Central memory CD8-positive, alpha-beta T cell (primary cell): ENCODE measurements at regions not wholly inside any gene's neighbourhood (a gene's known extent, or its start where the extent isn't known, plus 50 kb on each side); places are given as distances from the start of the nearest gene placed in this dataset.

ENCODE experiments used
- ATAC-seq: fragments of 150-1000 bp; cut with Tn5 transposase; replicated peaks from 2 replicates; pipeline ENCODE4 v1.10.0; 2022; ENCODE audit warnings: mild to moderate bottlenecking, moderate FRiP score, moderate number of reproducible peaks; ENCODE audit not compliant: poor library complexity, severe bottlenecking; ENCODE audit errors: extremely low read depth
- DNase-seq, 2 donors: peaks; one replicate each; pipeline ENCODE4 v3.0.0; 2021; ENCODE audit warnings: low spot score in 2 of 2
- H3K27ac Mint-ChIP-seq: one replicate; pipeline ENCODE4 v1.8.0; 2022; ENCODE audit warnings: low read depth, mild to moderate bottlenecking, moderate library complexity, mixed read lengths
- H3K27me3 Mint-ChIP-seq: one replicate; pipeline ENCODE4 v1.8.0; 2022; ENCODE audit warnings: mixed read lengths
- H3K36me3 Mint-ChIP-seq: one replicate; pipeline ENCODE4 v1.8.0; 2022; ENCODE audit warnings: mild to moderate bottlenecking, moderate library complexity, mixed read lengths; ENCODE audit not compliant: insufficient read depth
- H3K4me1 Mint-ChIP-seq: one replicate; pipeline ENCODE4 v1.8.0; 2022; ENCODE audit warnings: mixed read lengths
- H3K4me3 Mint-ChIP-seq: one replicate; pipeline ENCODE4 v1.8.0; 2022; ENCODE audit warnings: mild to moderate bottlenecking, moderate library complexity, mixed read lengths
- H3K9me3 Mint-ChIP-seq: one replicate; pipeline ENCODE4 v1.8.0; 2022; ENCODE audit warnings: mixed read lengths

- no peaks in the 10 kb centered on the region for H3K4me1 Mint-ChIP-seq
- no peak for DNase-seq
- H3K27ac Mint-ChIP-seq, result no peak overlapping the region
- H3K4me3 Mint-ChIP-seq, result no peak overlapping the region
- H3K36me3 Mint-ChIP-seq, result no peaks in the 10 kb centered on the region
- ATAC-seq, result no peak
- peaks cover 81% of the 10 kb centered on the region for H3K27me3 Mint-ChIP-seq
- H3K9me3 Mint-ChIP-seq, result no peaks in the 10 kb centered on the region
Measured at GRCh38 chr17:45703806-45704205, 80.3 kb upstream of the CRHR1 start.

DNA sequence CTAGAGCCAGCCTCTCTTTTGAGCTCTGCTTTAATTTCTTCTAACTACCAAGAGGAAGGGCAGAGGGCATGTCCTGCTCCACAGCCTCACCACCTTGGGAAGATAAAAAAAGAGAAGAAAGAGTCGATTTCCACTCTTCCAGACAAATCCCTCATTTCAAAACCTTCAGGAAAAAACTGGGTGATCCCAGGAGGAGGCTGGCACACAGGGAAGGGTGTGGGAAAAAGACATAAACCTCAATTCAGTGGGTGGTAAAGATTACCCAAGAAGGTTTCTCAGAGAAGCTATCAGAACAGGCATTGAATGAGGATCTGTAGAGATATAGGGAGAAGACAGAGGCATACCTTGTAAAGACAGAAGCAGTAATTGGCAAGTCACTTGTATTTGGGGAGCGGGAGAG lies 79.9 kb upstream of the CRHR1 start:
- Mint-ChIP-seq H3K36me3 (no peaks in the 10 kb centered on the region), H3K27me3 (peaks cover 81% of the 10 kb centered on the region), H3K9me3 (no peaks in the 10 kb centered on the region), H3K4me1 (no peaks in the 10 kb centered on the region), H3K4me3 (no peak overlapping the region), H3K27ac (no peak overlapping the region)
- DNase-seq, result no peak
- ATAC-seq, result no peak

DNA sequence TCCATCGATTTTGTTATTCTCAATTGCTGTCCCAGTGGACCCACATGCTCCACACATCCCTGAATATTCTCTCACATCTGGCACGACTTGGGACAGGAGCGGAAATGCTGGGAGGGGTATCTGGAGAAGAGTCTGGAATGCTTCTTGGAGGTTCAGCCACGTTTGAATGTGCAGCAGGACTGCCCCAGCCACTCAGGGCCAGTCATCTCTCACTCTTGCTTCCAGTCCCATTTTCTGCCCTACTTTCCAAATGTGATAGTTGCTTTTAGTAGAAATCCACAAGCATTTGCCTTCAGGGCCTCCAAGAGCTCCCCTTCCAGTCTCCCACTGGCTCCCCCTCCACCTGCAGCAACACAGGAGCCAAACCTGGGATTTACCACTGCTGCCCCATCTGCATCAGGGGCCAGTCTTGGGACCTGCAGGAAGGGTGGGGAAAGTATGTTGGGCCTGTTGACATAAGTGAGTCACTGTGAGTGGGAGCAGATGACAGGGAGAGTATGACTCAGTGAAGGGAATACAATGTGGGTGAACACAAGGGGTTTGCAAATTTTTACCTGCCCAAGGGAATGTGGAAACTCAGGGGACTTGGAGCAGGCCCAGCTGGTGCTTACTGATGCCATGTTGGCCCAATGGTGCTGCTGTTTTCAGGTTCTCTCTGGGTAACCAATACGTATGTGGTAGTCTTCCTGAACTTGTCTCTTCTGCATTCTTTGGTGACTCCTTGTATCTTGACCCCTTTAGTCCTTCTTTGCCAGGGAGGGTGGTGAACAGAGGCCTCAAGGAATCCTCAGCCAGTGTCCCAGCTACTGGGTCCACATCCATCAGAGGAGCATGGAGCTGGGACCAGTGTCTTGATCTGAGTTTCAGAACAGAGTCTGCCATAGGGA lies 78.8 kb upstream of the CRHR1 start:
- H3K27me3 Mint-ChIP-seq, result peaks cover 81% of the 10 kb centered on the region
- H3K4me1 Mint-ChIP-seq, result no peaks in the 10 kb centered on the region
- no peak overlapping the region for H3K4me3 Mint-ChIP-seq
- H3K9me3 Mint-ChIP-seq, result no peaks in the 10 kb centered on the region
- DNase-seq (no peak), ATAC-seq (no peak)
- H3K27ac Mint-ChIP-seq, result no peak overlapping the region
- peaks cover 1% of the 10 kb centered on the region for H3K36me3 Mint-ChIP-seq

DNA sequence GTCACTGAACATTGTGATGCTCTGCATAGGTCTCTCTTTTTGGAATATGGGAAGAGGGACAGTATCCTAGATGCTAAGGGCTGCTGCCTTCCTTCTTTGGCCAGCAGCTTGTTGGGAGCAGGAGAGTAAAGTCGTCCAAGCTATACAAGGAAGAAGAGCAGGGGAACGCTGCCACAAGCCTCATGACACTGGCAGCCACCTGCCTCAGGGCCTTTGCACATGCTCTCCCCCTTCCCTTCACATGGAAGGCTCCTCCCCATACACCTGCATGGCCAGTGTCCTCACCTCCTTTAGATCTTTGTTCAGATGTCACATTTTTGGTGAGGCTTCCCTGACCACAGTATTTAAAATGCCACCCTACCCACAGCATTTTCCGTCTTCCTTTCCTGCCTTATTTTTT lies 78.1 kb upstream of the CRHR1 start:
- Mint-ChIP-seq H3K9me3 (no peaks in the 10 kb centered on the region), H3K27me3 (peaks cover 80% of the 10 kb centered on the region), H3K36me3 (peaks cover 1% of the 10 kb centered on the region), H3K4me3 (no peak overlapping the region), H3K27ac (no peak overlapping the region), H3K4me1 (no peaks in the 10 kb centered on the region)
- DNase-seq (no peak), ATAC-seq (no peak)

GRCh38 chr17:45708707-45709290 lies 75.3 kb upstream of the CRHR1 start:
- Mint-ChIP-seq H3K4me1 (no peaks in the 10 kb centered on the region), H3K36me3 (peaks cover 1% of the 10 kb centered on the region), H3K9me3 (no peaks in the 10 kb centered on the region), H3K27me3 (peaks cover 88% of the 10 kb centered on the region), H3K27ac (no peak overlapping the region), H3K4me3 (no peak overlapping the region)
- no peak for DNase-seq
- no peak for ATAC-seq

DNA sequence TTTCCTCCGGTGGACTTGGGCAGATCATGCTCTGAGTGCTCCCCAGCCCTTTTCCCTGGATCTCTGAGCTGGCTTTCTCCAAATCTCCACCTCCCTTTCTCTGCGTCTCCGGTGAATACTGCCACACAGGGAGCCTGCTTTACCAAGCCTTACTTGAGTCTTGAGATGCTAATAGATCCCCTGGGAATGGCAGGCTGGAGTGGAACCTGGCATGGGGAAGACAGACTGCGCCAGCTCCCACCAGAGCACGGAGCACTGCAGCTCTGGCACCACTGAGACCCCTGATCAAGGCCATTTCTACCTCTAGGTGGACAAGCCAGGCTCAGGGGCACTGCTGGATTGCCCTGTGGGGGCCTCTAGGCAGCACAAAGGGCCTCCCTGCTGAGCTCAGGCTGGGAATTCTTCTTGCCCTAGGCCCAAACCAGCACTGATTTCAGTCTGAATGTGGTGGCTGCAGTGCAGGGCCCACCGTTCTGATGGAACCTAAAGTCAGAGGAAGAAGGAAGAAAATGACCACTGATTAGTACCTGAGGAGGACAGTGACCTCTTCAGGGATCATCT lies 74.3 kb upstream of the CRHR1 start:
- Mint-ChIP-seq H3K36me3 (peaks cover 2% of the 10 kb centered on the region), H3K9me3 (no peaks in the 10 kb centered on the region), H3K4me3 (no peak overlapping the region), H3K4me1 (no peaks in the 10 kb centered on the region), H3K27ac (no peak overlapping the region), H3K27me3 (peaks cover 88% of the 10 kb centered on the region)
- ATAC-seq (no peak), DNase-seq (no peak)

- ATAC-seq (no peak), DNase-seq (no peak)
- Mint-ChIP-seq H3K27ac (no peak overlapping the region), H3K4me1 (no peaks in the 10 kb centered on the region), H3K9me3 (no peaks in the 10 kb centered on the region), H3K4me3 (no peak overlapping the region), H3K27me3 (peaks cover 85% of the 10 kb centered on the region), H3K36me3 (peaks cover 2% of the 10 kb centered on the region)
Measured at GRCh38 chr17:45715787-45716186, 68.3 kb upstream of the CRHR1 start.

DNA sequence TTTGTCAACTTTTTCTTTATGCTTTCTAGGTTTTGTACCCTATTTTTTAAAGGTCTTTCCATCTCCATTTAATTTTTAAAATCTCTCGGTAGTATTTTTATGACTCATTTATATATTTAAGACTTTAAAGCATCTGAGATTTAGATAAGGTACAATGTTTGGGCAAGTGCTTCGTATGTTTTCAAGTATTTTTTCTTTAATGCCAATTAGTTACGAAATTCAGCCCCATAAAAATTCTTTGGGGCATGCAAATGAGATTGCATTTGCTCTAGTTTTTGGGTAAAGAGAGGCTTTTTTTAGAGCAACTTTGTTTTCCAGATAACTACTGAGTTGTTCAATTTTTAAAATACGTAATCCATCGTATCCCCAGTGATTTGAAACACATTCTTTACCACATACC lies 65.3 kb upstream of the CRHR1 start:
- H3K4me1 Mint-ChIP-seq, result no peaks in the 10 kb centered on the region
- ATAC-seq, result no peak
- H3K9me3 Mint-ChIP-seq, result peaks cover 1% of the 10 kb centered on the region
- H3K27me3 Mint-ChIP-seq, result peaks cover 90% of the 10 kb centered on the region
- DNase-seq, result no peak
- H3K27ac Mint-ChIP-seq, result no peak overlapping the region
- no peak overlapping the region for H3K4me3 Mint-ChIP-seq
- H3K36me3 Mint-ChIP-seq, result peaks cover 2% of the 10 kb centered on the region

DNA sequence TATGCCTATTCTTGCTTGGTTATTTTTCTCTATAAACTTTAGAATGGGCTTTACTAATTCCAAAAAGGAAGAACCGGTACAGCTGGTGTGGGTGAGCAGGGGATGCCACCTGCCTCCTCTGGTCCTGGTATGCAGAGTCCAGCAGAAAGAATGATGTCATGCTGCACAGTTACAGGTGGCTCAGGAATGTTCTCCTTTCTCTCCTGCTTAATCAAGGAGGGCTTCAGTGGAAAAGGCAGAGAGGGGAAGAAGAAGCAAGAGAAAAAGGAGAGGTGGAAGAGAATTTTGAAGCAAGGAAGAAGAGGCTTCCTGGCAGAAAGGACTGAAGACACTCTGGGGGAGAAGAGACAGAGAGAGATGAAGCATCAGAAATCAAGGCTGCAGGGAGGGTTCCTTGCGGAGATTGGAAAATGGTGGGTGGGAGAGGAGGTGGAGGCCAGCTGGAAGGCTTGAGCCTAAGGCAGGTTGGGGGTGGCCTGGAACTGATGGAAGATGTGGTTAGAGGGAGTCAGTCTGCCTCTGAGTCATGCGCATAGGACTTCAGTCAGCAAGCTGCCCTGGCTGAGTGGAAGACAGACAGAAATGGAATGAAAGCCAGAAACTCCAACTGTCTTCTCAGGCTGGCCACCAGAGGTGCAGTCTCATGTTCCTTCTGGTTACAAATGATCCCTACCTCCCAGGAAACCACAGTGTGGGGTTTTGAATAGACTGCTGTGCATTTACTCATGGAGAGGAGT lies 64.6 kb upstream of the CRHR1 start:
- Mint-ChIP-seq H3K4me3 (no peak overlapping the region), H3K4me1 (no peaks in the 10 kb centered on the region), H3K36me3 (peaks cover 2% of the 10 kb centered on the region), H3K27me3 (peaks cover 89% of the 10 kb centered on the region), H3K27ac (no peak overlapping the region), H3K9me3 (peaks cover 5% of the 10 kb centered on the region)
- ATAC-seq, result no peak
- DNase-seq, result no peak

- DNase-seq, result no peak
- no peak overlapping the region for H3K4me3 Mint-ChIP-seq
Measured at GRCh38 chr17:45720386-45720785, 63.7 kb upstream of the CRHR1 start.

GRCh38 chr17:45722161-45722560 lies 62.0 kb upstream of the CRHR1 start:
- Mint-ChIP-seq H3K9me3 (peaks cover 5% of the 10 kb centered on the region), H3K27ac (no peak overlapping the region), H3K36me3 (peaks cover 3% of the 10 kb centered on the region), H3K27me3 (peaks cover 89% of the 10 kb centered on the region), H3K4me1 (no peaks in the 10 kb centered on the region), H3K4me3 (no peak overlapping the region)
- ATAC-seq (no peak), DNase-seq (no peak)

More at GRCh38 chr17:45720386-45720785, 63.7 kb upstream of the CRHR1 start:
- no peak for ATAC-seq
- Mint-ChIP-seq H3K9me3 (peaks cover 5% of the 10 kb centered on the region), H3K27ac (no peak overlapping the region), H3K4me1 (no peaks in the 10 kb centered on the region), H3K36me3 (no peaks in the 10 kb centered on the region), H3K27me3 (peaks cover 87% of the 10 kb centered on the region)

DNA sequence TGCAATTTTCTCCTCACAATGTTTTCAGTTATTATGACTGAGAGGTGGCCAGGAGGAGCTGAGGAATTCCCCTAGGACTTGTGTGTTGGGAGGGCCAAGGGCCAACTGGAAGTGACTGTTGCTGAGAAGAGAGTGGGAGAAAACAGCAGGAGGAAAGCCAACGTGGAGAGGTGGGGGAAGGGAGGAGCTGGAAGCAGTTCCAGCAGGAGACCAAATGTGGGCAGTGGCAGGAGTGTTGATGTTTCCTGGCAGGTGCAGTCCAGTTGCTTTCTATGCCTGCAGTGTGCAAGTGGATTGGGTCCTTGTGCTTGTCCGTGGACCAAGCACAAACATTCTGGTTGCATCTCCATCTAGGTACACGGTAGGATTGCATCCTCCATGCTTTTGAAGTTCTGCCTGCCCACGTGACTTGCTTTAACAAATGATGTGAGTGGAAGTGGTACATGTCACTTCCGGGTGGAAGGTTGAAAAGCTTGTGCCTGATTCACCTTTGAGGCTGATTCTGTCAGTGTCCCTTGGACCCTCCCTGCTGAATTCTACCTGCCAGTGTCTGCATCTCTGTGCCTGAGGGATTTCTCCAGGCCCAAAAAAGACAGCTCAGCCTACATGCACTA lies 54.7 kb upstream of the CRHR1 start:
- Mint-ChIP-seq H3K4me3 (no peak overlapping the region), H3K27ac (no peak overlapping the region), H3K9me3 (peaks cover 10% of the 10 kb centered on the region), H3K4me1 (no peaks in the 10 kb centered on the region), H3K27me3 (peaks cover 67% of the 10 kb centered on the region), H3K36me3 (peaks cover 4% of the 10 kb centered on the region)
- ATAC-seq, result no peak
- DNase-seq, result no peak
